Activated naive CD8-positive, alpha-beta T cell treated with anti-CD3 and anti-CD28 coated beads, Interleukin-2, amount 50 U/mL, for 24 hours (primary cell): ENCODE measurements at regions not wholly inside any gene's neighbourhood (a gene's known extent, or its start where the extent isn't known, plus 50 kb on each side); places are given as distances from the start of the nearest gene placed in this dataset.
"Not testable (repeated sequence)": the region's sequence is repeated elsewhere in the genome, so short reads cannot be mapped to it uniquely, and the experiment has no call there.

ENCODE experiments used
- ATAC-seq: fragments of 150-1000 bp; cut with Tn5 transposase; one replicate; pipeline ENCODE4 v1.10.0; 2021
- DNase-seq: peaks from one replicate; pipeline ENCODE4 v3.0.0; 2021
- H3K27ac Mint-ChIP-seq: one replicate; pipeline ENCODE4 v1.8.0; 2021; ENCODE audit warnings: mild to moderate bottlenecking, mixed read lengths
- H3K27me3 Mint-ChIP-seq: one replicate; pipeline ENCODE4 v1.8.0; 2021; ENCODE audit warnings: mixed read lengths
- H3K36me3 Mint-ChIP-seq: one replicate; pipeline ENCODE4 v1.8.0; 2021; ENCODE audit warnings: low read depth, mixed read lengths
- H3K4me1 Mint-ChIP-seq: one replicate; pipeline ENCODE4 v1.8.0; 2021; ENCODE audit warnings: mixed read lengths
- H3K4me3 Mint-ChIP-seq: one replicate; pipeline ENCODE4 v1.8.0; 2021; ENCODE audit warnings: mild to moderate bottlenecking, moderate library complexity, mixed read lengths
- H3K9me3 Mint-ChIP-seq: one replicate; pipeline ENCODE4 v1.8.0; 2021; ENCODE audit warnings: mixed read lengths

GRCh38 chr22:11253000-11253511 is 4274.9 kb upstream of the OR11H1 start:
- no peaks in the 10 kb centered on the region for H3K4me1 Mint-ChIP-seq
- H3K4me3 Mint-ChIP-seq, result no peak overlapping the region
- no peaks in the 10 kb centered on the region for H3K27me3 Mint-ChIP-seq
- H3K36me3 Mint-ChIP-seq, result no peaks in the 10 kb centered on the region
- DNase-seq, result no peak
- ATAC-seq, result no peak
- H3K27ac Mint-ChIP-seq, result no peak overlapping the region
- no peaks in the 10 kb centered on the region for H3K9me3 Mint-ChIP-seq

- not testable (repeated sequence) for H3K36me3 Mint-ChIP-seq, H3K27me3 Mint-ChIP-seq, H3K27ac Mint-ChIP-seq, H3K9me3 Mint-ChIP-seq, H3K4me1 Mint-ChIP-seq, DNase-seq, ATAC-seq, H3K4me3 Mint-ChIP-seq
Observed at GRCh38 chr22:11270981-11271380, 4257.0 kb upstream of the OR11H1 start.

- not testable (repeated sequence) for H3K4me1 Mint-ChIP-seq, ATAC-seq, H3K4me3 Mint-ChIP-seq, H3K36me3 Mint-ChIP-seq, H3K27me3 Mint-ChIP-seq, H3K27ac Mint-ChIP-seq
- DNase-seq, result peak; percentile 47
- H3K9me3 Mint-ChIP-seq, result peaks cover 25% of the 10 kb centered on the region
Observed at GRCh38 chr22:11285116-11285838, 4242.7 kb upstream of the OR11H1 start.

GRCh38 chr22:11285839-11286205 is 4242.2 kb upstream of the OR11H1 start:
- not testable (repeated sequence) for H3K27ac Mint-ChIP-seq, ATAC-seq, DNase-seq, H3K4me3 Mint-ChIP-seq, H3K27me3 Mint-ChIP-seq, H3K4me1 Mint-ChIP-seq, H3K36me3 Mint-ChIP-seq
- peaks cover 26% of the 10 kb centered on the region for H3K9me3 Mint-ChIP-seq

- not testable (repeated sequence) for H3K4me1 Mint-ChIP-seq, H3K27me3 Mint-ChIP-seq, H3K36me3 Mint-ChIP-seq, ATAC-seq, H3K4me3 Mint-ChIP-seq, DNase-seq, H3K27ac Mint-ChIP-seq
- peaks cover 39% of the 10 kb centered on the region for H3K9me3 Mint-ChIP-seq
Observed at GRCh38 chr22:11288246-11289220, 4239.5 kb upstream of the OR11H1 start.

- not testable (repeated sequence) for H3K36me3 Mint-ChIP-seq
- H3K9me3 Mint-ChIP-seq, result peaks cover 37% of the 10 kb centered on the region
Observed at GRCh38 chr22:11298126-11298893, 4229.7 kb upstream of the OR11H1 start.

GRCh38 chr22:11302427-11302826 is 4225.6 kb upstream of the OR11H1 start:
- peaks cover 47% of the 10 kb centered on the region for H3K9me3 Mint-ChIP-seq
- H3K27me3 Mint-ChIP-seq, H3K4me1 Mint-ChIP-seq: not testable (repeated sequence)

More at GRCh38 chr22:11298126-11298893, 4229.7 kb upstream of the OR11H1 start:
- H3K27me3 Mint-ChIP-seq, H3K27ac Mint-ChIP-seq, H3K4me1 Mint-ChIP-seq, H3K4me3 Mint-ChIP-seq, DNase-seq, ATAC-seq: not testable (repeated sequence)

GRCh38 chr22:11302904-11303303 is 4225.1 kb upstream of the OR11H1 start:
- not testable (repeated sequence) for H3K36me3 Mint-ChIP-seq, H3K4me1 Mint-ChIP-seq, H3K27ac Mint-ChIP-seq, H3K27me3 Mint-ChIP-seq, ATAC-seq, DNase-seq, H3K4me3 Mint-ChIP-seq
- H3K9me3 Mint-ChIP-seq, result peaks cover 44% of the 10 kb centered on the region

More at GRCh38 chr22:11302427-11302826, 4225.6 kb upstream of the OR11H1 start:
- ATAC-seq, H3K4me3 Mint-ChIP-seq, H3K27ac Mint-ChIP-seq, DNase-seq, H3K36me3 Mint-ChIP-seq: not testable (repeated sequence)

- H3K9me3 Mint-ChIP-seq, result peaks cover 41% of the 10 kb centered on the region
- DNase-seq, H3K27me3 Mint-ChIP-seq, H3K4me1 Mint-ChIP-seq, ATAC-seq, H3K36me3 Mint-ChIP-seq, H3K27ac Mint-ChIP-seq, H3K4me3 Mint-ChIP-seq: not testable (repeated sequence)
Observed at GRCh38 chr22:11305179-11305578, 4222.8 kb upstream of the OR11H1 start.

- ATAC-seq, H3K4me3 Mint-ChIP-seq, DNase-seq, H3K27me3 Mint-ChIP-seq, H3K4me1 Mint-ChIP-seq, H3K27ac Mint-ChIP-seq, H3K36me3 Mint-ChIP-seq: not testable (repeated sequence)
- H3K9me3 Mint-ChIP-seq, result peaks cover 44% of the 10 kb centered on the region
Observed at GRCh38 chr22:11306933-11307518, 4221.0 kb upstream of the OR11H1 start.

GRCh38 chr22:11307998-11308397 is 4220.0 kb upstream of the OR11H1 start:
- peaks cover 1% of the 10 kb centered on the region for H3K36me3 Mint-ChIP-seq
- no peak overlapping the region for H3K27ac Mint-ChIP-seq
- ATAC-seq (no peak), DNase-seq (no peak)
- H3K9me3 Mint-ChIP-seq, result peaks cover 38% of the 10 kb centered on the region
- no peaks in the 10 kb centered on the region for H3K27me3 Mint-ChIP-seq
- H3K4me3 Mint-ChIP-seq, result no peak overlapping the region
- no peaks in the 10 kb centered on the region for H3K4me1 Mint-ChIP-seq

GRCh38 chr22:11309777-11310176 is 4218.2 kb upstream of the OR11H1 start:
- H3K4me1 Mint-ChIP-seq, H3K36me3 Mint-ChIP-seq, H3K27ac Mint-ChIP-seq, DNase-seq, H3K4me3 Mint-ChIP-seq, ATAC-seq, H3K27me3 Mint-ChIP-seq: not testable (repeated sequence)
- H3K9me3 Mint-ChIP-seq, result peaks cover 46% of the 10 kb centered on the region

GRCh38 chr22:11310647-11311046 is 4217.3 kb upstream of the OR11H1 start:
- not testable (repeated sequence) for ATAC-seq, H3K4me1 Mint-ChIP-seq, H3K4me3 Mint-ChIP-seq, H3K27ac Mint-ChIP-seq, H3K36me3 Mint-ChIP-seq, DNase-seq, H3K27me3 Mint-ChIP-seq
- H3K9me3 Mint-ChIP-seq, result peaks cover 47% of the 10 kb centered on the region

GRCh38 chr22:11312640-11313039 is 4215.4 kb upstream of the OR11H1 start:
- H3K36me3 Mint-ChIP-seq, H3K27ac Mint-ChIP-seq, DNase-seq, H3K27me3 Mint-ChIP-seq, ATAC-seq, H3K4me1 Mint-ChIP-seq, H3K4me3 Mint-ChIP-seq: not testable (repeated sequence)
- peaks cover 38% of the 10 kb centered on the region for H3K9me3 Mint-ChIP-seq
